ENCODE measurements at regions not wholly inside any gene's neighbourhood (a gene's known extent, or its start where the extent isn't known, plus 50 kb on each side); places are given as distances from the start of the nearest gene placed in this dataset.

- no peak for TF ChIP-seq CTCF (IDR thresholded peaks at IDR 0.05; ENCODE audit: insufficient read depth, low read length)
- TF ChIP-seq POLR2AphosphoS5 (IDR thresholded peaks at IDR 0.05; ENCODE audit: low read depth), result no peak
Observed at GRCh38 chr22:49620003-49620556, 207.6 kb downstream of the BRD1 start.

Measured in HL-60 (cell line).